ENCODE measurements at regions not wholly inside any gene's neighbourhood (a gene's known extent, or its start where the extent isn't known, plus 50 kb on each side); places are given as distances from the start of the nearest gene placed in this dataset.

DNA sequence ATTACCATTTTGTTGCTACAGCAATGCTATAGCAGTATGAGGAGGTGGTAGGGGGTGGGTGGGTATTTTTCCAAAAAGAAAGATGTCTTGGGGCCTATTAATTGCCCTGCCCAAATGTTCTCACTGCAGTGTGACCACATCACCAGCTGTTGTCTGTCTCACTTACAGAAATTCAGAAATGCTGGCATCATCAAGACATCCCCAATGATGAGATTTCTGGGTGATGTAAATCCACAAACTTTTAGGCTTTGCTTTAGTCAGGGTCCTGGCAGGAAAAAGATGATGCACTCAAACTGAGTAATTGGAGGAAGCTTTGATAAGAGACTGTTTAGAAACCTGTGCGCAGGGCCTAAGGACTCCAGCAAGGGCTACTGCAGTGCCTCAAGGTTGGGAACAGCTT lies 56.2 kb upstream of the OPN4 start:
- Mint-ChIP-seq H3K27ac (no peak overlapping the region), H3K4me3 (no peak overlapping the region), H3K4me1 (no peaks in the 10 kb centered on the region), H3K9me3 (no peaks in the 10 kb centered on the region), H3K27me3 (ENCODE audit: low read depth) (peaks cover 5% of the 10 kb centered on the region), H3K36me3 (no peaks in the 10 kb centered on the region)
- DNase-seq (ENCODE audit: low spot score in 2 of 2, unreplicated experiment in 2 of 2) = no peak
- TF ChIP-seq, protein P1, sequence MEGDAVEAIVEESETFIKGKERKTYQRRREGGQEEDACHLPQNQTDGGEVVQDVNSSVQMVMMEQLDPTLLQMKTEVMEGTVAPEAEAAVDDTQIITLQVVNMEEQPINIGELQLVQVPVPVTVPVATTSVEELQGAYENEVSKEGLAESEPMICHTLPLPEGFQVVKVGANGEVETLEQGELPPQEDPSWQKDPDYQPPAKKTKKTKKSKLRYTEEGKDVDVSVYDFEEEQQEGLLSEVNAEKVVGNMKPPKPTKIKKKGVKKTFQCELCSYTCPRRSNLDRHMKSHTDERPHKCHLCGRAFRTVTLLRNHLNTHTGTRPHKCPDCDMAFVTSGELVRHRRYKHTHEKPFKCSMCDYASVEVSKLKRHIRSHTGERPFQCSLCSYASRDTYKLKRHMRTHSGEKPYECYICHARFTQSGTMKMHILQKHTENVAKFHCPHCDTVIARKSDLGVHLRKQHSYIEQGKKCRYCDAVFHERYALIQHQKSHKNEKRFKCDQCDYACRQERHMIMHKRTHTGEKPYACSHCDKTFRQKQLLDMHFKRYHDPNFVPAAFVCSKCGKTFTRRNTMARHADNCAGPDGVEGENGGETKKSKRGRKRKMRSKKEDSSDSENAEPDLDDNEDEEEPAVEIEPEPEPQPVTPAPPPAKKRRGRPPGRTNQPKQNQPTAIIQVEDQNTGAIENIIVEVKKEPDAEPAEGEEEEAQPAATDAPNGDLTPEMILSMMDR (IDR thresholded peaks at IDR 0.05; ENCODE audit: unreplicated experiment) = no peak

DNA sequence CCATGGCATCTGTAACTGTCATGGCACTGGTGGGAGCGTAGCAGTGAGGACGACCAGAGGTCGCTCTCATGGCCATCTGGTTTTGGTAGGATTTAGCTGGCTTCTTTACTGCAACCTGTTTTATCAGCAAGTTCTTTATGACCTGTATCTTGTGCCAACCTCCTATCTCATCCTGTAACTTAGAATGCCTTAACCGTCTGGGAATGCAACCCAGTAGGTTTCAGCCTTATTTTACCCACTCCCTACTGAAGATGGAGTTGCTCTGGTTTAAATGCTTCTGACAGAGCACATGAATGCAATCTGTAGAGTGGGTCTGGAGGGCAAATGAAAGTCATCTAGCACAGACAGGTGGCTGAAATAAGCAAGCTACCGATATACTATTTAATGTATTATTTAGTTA lies 55.3 kb upstream of the OPN4 start:
- H3K27ac Mint-ChIP-seq = no peak overlapping the region
- H3K27me3 Mint-ChIP-seq (ENCODE audit: low read depth) = peaks cover 5% of the 10 kb centered on the region
- DNase-seq (ENCODE audit: low spot score in 2 of 2, unreplicated experiment in 2 of 2) = no peak
- H3K9me3 Mint-ChIP-seq = no peaks in the 10 kb centered on the region
- H3K36me3 Mint-ChIP-seq = no peaks in the 10 kb centered on the region
- TF ChIP-seq, protein P1 (IDR thresholded peaks at IDR 0.05; ENCODE audit: unreplicated experiment) = no peak
- no peak overlapping the region for H3K4me3 Mint-ChIP-seq
- H3K4me1 Mint-ChIP-seq = no peaks in the 10 kb centered on the region

DNA sequence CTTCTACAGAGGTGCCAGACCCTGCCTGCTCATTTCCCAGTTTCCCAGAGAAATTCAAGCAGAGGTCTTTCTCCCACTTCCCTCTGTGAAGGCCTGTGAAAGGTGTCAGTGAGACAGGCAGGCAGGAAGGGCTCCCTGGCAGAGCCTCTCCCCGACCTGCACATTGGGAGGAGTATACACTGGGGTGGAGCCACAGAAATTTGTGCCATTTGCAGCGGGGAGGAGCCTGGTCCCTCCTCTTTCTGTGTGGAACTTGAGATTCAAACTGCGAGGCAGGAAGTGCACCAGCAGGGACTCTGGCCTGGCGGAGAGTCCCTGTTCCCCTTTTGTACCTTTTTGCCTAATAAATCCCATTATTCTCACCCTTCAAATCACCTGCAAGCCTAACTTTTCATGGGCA lies 54.6 kb upstream of the OPN4 start:
- TF ChIP-seq, protein P1 (IDR thresholded peaks at IDR 0.05; ENCODE audit: unreplicated experiment) = no peak
- Mint-ChIP-seq H3K36me3 (no peaks in the 10 kb centered on the region), H3K27ac (no peak overlapping the region), H3K4me1 (no peaks in the 10 kb centered on the region), H3K4me3 (no peak overlapping the region), H3K27me3 (ENCODE audit: low read depth) (peaks cover 5% of the 10 kb centered on the region), H3K9me3 (no peaks in the 10 kb centered on the region)
- DNase-seq (ENCODE audit: low spot score in 2 of 2, unreplicated experiment in 2 of 2) = no peak

DNA sequence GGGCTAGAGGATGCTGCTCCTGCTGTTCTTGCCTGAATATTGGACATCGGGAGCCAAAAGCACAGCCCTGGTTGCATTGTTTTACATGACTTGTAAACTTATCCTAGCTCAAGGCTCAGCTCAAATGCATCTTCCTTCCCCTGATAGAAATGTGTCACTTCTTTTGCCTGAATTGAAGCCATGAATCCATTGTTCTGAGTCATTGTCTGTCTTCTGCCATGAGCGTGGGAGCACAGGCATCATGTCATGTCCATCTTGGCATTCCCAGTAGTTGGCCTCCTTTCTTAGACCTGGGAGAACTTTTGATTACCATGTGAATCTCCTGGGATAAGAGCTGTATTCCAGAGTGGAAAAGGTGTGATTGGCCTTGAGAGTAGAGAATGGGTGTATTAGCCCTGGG lies 54.1 kb upstream of the OPN4 start:
- no peaks in the 10 kb centered on the region for H3K4me1 Mint-ChIP-seq
- TF ChIP-seq, protein P1 (IDR thresholded peaks at IDR 0.05; ENCODE audit: unreplicated experiment) = no peak
- H3K36me3 Mint-ChIP-seq = no peaks in the 10 kb centered on the region
- H3K27me3 Mint-ChIP-seq (ENCODE audit: low read depth) = peaks cover 5% of the 10 kb centered on the region
- no peaks in the 10 kb centered on the region for H3K9me3 Mint-ChIP-seq
- H3K4me3 Mint-ChIP-seq = no peak overlapping the region
- no peak overlapping the region for H3K27ac Mint-ChIP-seq
- DNase-seq (ENCODE audit: low spot score in 2 of 2, unreplicated experiment in 2 of 2) = no peak

DNA sequence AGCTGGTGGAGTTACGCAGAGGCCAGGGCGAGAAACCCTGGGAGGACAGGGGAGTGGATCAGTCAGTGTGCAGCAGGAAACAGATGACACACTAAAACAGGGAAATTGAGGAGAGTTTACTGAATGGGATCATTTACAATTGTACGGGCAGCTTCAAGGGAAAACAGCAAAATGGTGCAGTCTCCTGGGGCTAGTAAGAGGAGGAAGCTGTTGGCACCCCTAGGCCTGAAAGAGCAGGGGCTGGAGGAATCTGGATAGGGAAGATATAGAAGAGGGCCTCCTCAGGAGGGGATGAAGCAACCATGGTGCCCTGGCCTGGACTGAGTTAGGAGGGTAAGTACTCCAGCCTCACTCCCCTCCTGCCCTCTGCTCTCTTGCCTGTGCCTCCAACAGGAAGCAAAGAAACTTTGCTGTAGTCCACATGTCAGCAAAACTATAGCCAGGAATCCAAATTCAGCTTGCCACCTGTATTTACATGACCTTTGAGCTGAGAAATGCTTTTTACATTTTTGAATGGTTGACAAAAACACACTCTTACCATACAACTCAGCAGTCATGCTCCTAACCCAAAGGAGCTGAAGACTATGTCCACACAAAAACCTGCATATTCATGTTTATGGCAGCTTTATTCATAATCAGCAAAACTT lies 52.3 kb upstream of the OPN4 start:
- no peaks in the 10 kb centered on the region for H3K36me3 Mint-ChIP-seq
- peaks cover 5% of the 10 kb centered on the region for H3K27me3 Mint-ChIP-seq (ENCODE audit: low read depth)
- no peaks in the 10 kb centered on the region for H3K4me1 Mint-ChIP-seq
- peaks cover 4% of the 10 kb centered on the region for H3K9me3 Mint-ChIP-seq
- no peak overlapping the region for H3K27ac Mint-ChIP-seq
- H3K4me3 Mint-ChIP-seq = no peak overlapping the region
- no peak for DNase-seq (ENCODE audit: low spot score in 2 of 2, unreplicated experiment in 2 of 2)
- TF ChIP-seq, protein P1 (IDR thresholded peaks at IDR 0.05; ENCODE audit: unreplicated experiment) = no peak

DNA sequence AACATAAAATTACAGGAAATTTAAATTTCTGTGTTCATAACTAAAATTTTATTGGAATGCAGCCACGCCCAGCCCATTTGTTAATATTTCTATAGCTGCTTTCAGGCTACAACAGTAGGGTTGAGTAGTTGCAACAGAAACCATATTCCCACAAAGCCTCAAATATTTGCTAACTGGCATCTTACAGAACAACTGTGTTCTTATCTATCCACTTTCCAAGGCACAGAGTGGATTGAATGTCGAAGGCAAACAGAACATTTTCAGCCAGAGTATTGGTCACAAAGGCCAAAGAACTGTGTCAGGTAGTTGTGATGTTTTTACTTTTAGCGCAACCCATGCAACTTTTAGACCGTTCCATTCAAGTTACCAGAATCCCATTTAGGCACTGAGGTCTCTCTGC lies 51.1 kb upstream of the OPN4 start:
- Mint-ChIP-seq H3K27ac (no peak overlapping the region), H3K4me3 (no peak overlapping the region), H3K36me3 (no peaks in the 10 kb centered on the region), H3K9me3 (peaks cover 11% of the 10 kb centered on the region), H3K4me1 (no peaks in the 10 kb centered on the region), H3K27me3 (ENCODE audit: low read depth) (peaks cover 5% of the 10 kb centered on the region)
- TF ChIP-seq, protein P1 (IDR thresholded peaks at IDR 0.05; ENCODE audit: unreplicated experiment) = no peak
- DNase-seq (ENCODE audit: low spot score in 2 of 2, unreplicated experiment in 2 of 2) = no peak
